Mesendoderm (in vitro differentiated cells): ENCODE measurements at regions not wholly inside any gene's neighbourhood (a gene's known extent, or its start where the extent isn't known, plus 50 kb on each side); places are given as distances from the start of the nearest gene placed in this dataset.

Experiments
- DNase-seq: peaks from one replicate; pipeline ENCODE4 v3.0.0; 2013
- H2AK5ac ChIP-seq: 2 replicates; pipeline ENCODE4 v1.6.1; 2013; ENCODE audit warnings: low read length, inconsistent platforms
- H2BK120ac ChIP-seq: 2 replicates; pipeline ENCODE4 v1.6.1; 2013; ENCODE audit warnings: low read depth, mild to moderate bottlenecking, low read length, moderate library complexity, mixed read lengths
- H2BK15ac ChIP-seq: replicated peaks from 2 replicates; pipeline ENCODE4 v1.6.1; 2013; ENCODE audit warnings: low read depth, mild to moderate bottlenecking, moderate library complexity
- H2BK5ac ChIP-seq: 2 replicates; pipeline ENCODE4 v1.6.1; 2013; ENCODE audit warnings: low read length, inconsistent platforms
- H3K18ac ChIP-seq: 2 replicates; pipeline ENCODE4 v1.6.1; 2013; ENCODE audit warnings: mild to moderate bottlenecking, low read length, mixed read lengths
- H3K23ac ChIP-seq: one replicate; pipeline ENCODE4 v1.6.1; 2013; ENCODE audit warnings: low read length
- H3K27ac ChIP-seq: 2 replicates; pipeline ENCODE4 v1.5.1; 2013; ENCODE audit warnings: low read depth, mild to moderate bottlenecking, inconsistent platforms, low read length, moderate library complexity
- H3K27me3 ChIP-seq: 2 replicates; pipeline ENCODE4 v1.6.1; 2013; ENCODE audit warnings: low read length, control low read depth, mild to moderate bottlenecking, inconsistent platforms; ENCODE audit not compliant: insufficient read depth, poor library complexity
- H3K36me3 ChIP-seq: 2 replicates; pipeline ENCODE4 v1.6.1; 2013; ENCODE audit warnings: low read length, inconsistent platforms; ENCODE audit not compliant: control insufficient read depth, insufficient read depth
- H3K4ac ChIP-seq: one replicate; pipeline ENCODE4 v1.6.1; 2013; ENCODE audit warnings: low read depth, mild to moderate bottlenecking, low read length, moderate library complexity
- H3K4me1 ChIP-seq: 2 replicates; pipeline ENCODE4 v1.6.1; 2013; ENCODE audit warnings: low read depth, low read length, inconsistent platforms; ENCODE audit not compliant: control insufficient read depth
- H3K4me2 ChIP-seq: 2 replicates; pipeline ENCODE4 v1.6.1; 2013; ENCODE audit warnings: low read length
- H3K4me3 ChIP-seq: 2 replicates; pipeline ENCODE4 v1.5.1; 2013; ENCODE audit warnings: mild to moderate bottlenecking, low read length
- H3K56ac ChIP-seq: one replicate; pipeline ENCODE4 v1.6.1; 2013; ENCODE audit warnings: low read length
- H3K79me1 ChIP-seq: 2 replicates; pipeline ENCODE4 v1.6.1; 2013; ENCODE audit warnings: low read length, inconsistent platforms
- H3K79me2 ChIP-seq: 2 replicates; pipeline ENCODE4 v1.6.1; 2013; ENCODE audit warnings: mild to moderate bottlenecking, low read length; ENCODE audit not compliant: control insufficient read depth, insufficient read depth
- H3K9ac ChIP-seq: 2 replicates; pipeline ENCODE4 v1.6.1; 2013; ENCODE audit warnings: low read length, inconsistent platforms
- H4K5ac ChIP-seq: one replicate; pipeline ENCODE4 v1.6.1; 2013; ENCODE audit warnings: low read length
- H4K8ac ChIP-seq: one replicate; pipeline ENCODE4 v1.6.1; 2013; ENCODE audit warnings: low read depth, mild to moderate bottlenecking, control low read depth, low read length, moderate library complexity
- WGBS: extraction: QIAGEN DNeasy Blood & Tissue Kit; methylation state at CpG from one replicate; pipeline ENCODE4 v1.1.7; 2013; ENCODE audit warnings: low lambda C conversion rate, missing lambda C conversion rate; ENCODE audit not compliant: insufficient coverage; ENCODE audit errors: extremely low coverage; 5-methylcytosine and 5-hydroxymethylcytosine counted together

- Histone ChIP-seq H3K18ac (no peak overlapping the region), H3K79me2 (no peaks in the 10 kb centered on the region), H3K4me1 (no peaks in the 10 kb centered on the region), H4K5ac (no peak overlapping the region), H3K79me1 (no peaks in the 10 kb centered on the region), H2BK120ac (no peak overlapping the region), H3K36me3 (no peaks in the 10 kb centered on the region), H3K4me3 (no peak overlapping the region), H3K27me3 (no peaks in the 10 kb centered on the region), H3K56ac (no peak overlapping the region), H3K4me2 (no peak overlapping the region), H2BK5ac (no peak overlapping the region), H3K9ac (no peak overlapping the region), H2BK15ac (no peak overlapping the region), H3K27ac (no peak overlapping the region), H4K8ac (no peak overlapping the region), H3K23ac (no peak overlapping the region), H2AK5ac (no peak overlapping the region), H3K4ac (no peak overlapping the region)
- no CpG with 5 or more reads among the region's 1 CpG for WGBS
- DNase-seq, result no peak
Observed at GRCh38 chr11:37613031-37613430, 1015.0 kb upstream of the RAG2 start.

- H2AK5ac ChIP-seq, result no peak overlapping the region
- H3K56ac ChIP-seq, result no peak overlapping the region
- DNase-seq, result no peak
- no peak overlapping the region for H4K8ac ChIP-seq
- H3K27ac ChIP-seq, result no peak overlapping the region
- H3K4ac ChIP-seq, result no peak overlapping the region
- no peak overlapping the region for H3K4me3 ChIP-seq
- no peak overlapping the region for H2BK5ac ChIP-seq
- no peak overlapping the region for H2BK15ac ChIP-seq
- H4K5ac ChIP-seq, result no peak overlapping the region
- H3K4me1 ChIP-seq, result no peaks in the 10 kb centered on the region
- H3K36me3 ChIP-seq, result no peaks in the 10 kb centered on the region
- H3K4me2 ChIP-seq, result no peak overlapping the region
- no peak overlapping the region for H2BK120ac ChIP-seq
- H3K79me2 ChIP-seq, result no peaks in the 10 kb centered on the region
- no CpG with 5 or more reads among the region's 4 CpGs for WGBS
- no peak overlapping the region for H3K9ac ChIP-seq
- H3K79me1 ChIP-seq, result no peaks in the 10 kb centered on the region
- no peak overlapping the region for H3K23ac ChIP-seq
- no peaks in the 10 kb centered on the region for H3K27me3 ChIP-seq
- no peak overlapping the region for H3K18ac ChIP-seq
Observed at GRCh38 chr11:37612146-37612545, 1014.1 kb upstream of the RAG2 start.

GRCh38 chr11:37605229-37605628 lies 1007.2 kb upstream of the RAG2 start:
- Histone ChIP-seq H3K36me3 (no peaks in the 10 kb centered on the region), H3K4me3 (no peak overlapping the region), H2BK5ac (no peak overlapping the region), H3K23ac (no peak overlapping the region), H3K79me2 (no peaks in the 10 kb centered on the region), H2BK15ac (no peak overlapping the region), H3K4me1 (no peaks in the 10 kb centered on the region), H4K5ac (no peak overlapping the region), H2BK120ac (no peak overlapping the region), H3K9ac (no peak overlapping the region), H3K18ac (no peak overlapping the region), H3K79me1 (no peaks in the 10 kb centered on the region), H3K4ac (no peak overlapping the region), H3K56ac (no peak overlapping the region), H2AK5ac (no peak overlapping the region), H3K27me3 (no peaks in the 10 kb centered on the region), H3K4me2 (no peak overlapping the region), H3K27ac (no peak overlapping the region), H4K8ac (no peak overlapping the region)
- WGBS, result no CpG with 5 or more reads among the region's 1 CpG
- no peak for DNase-seq

- WGBS, result no CpG with 5 or more reads among the region's 1 CpG
- Histone ChIP-seq H3K23ac (no peak overlapping the region), H3K27ac (no peak overlapping the region), H3K4me2 (no peak overlapping the region), H3K36me3 (no peaks in the 10 kb centered on the region), H3K18ac (no peak overlapping the region), H4K5ac (no peak overlapping the region), H3K79me1 (no peaks in the 10 kb centered on the region), H3K4me1 (no peaks in the 10 kb centered on the region), H2AK5ac (no peak overlapping the region), H2BK5ac (no peak overlapping the region), H3K4me3 (no peak overlapping the region), H3K79me2 (no peaks in the 10 kb centered on the region), H4K8ac (no peak overlapping the region), H3K4ac (no peak overlapping the region), H3K27me3 (no peaks in the 10 kb centered on the region), H3K9ac (no peak overlapping the region), H2BK120ac (no peak overlapping the region), H3K56ac (no peak overlapping the region), H2BK15ac (no peak overlapping the region)
- DNase-seq, result no peak
Observed at GRCh38 chr11:37598381-37598780, 1000.3 kb upstream of the RAG2 start.

GRCh38 chr11:37597776-37598175 lies 999.7 kb upstream of the RAG2 start:
- no peaks in the 10 kb centered on the region for H3K4me1 ChIP-seq
- no peak overlapping the region for H3K27ac ChIP-seq
- no peak overlapping the region for H3K4me3 ChIP-seq
- H4K5ac ChIP-seq, result no peak overlapping the region
- no peak overlapping the region for H2AK5ac ChIP-seq
- peak; percentile 64 for DNase-seq
- no peak overlapping the region for H3K56ac ChIP-seq
- no peaks in the 10 kb centered on the region for H3K27me3 ChIP-seq
- H3K4ac ChIP-seq, result no peak overlapping the region
- no peak overlapping the region for H3K23ac ChIP-seq
- no peaks in the 10 kb centered on the region for H3K79me2 ChIP-seq
- H2BK5ac ChIP-seq, result no peak overlapping the region
- no peaks in the 10 kb centered on the region for H3K79me1 ChIP-seq
- no peak overlapping the region for H2BK15ac ChIP-seq
- H2BK120ac ChIP-seq, result no peak overlapping the region
- no peak overlapping the region for H3K9ac ChIP-seq
- no peak overlapping the region for H4K8ac ChIP-seq
- no peak overlapping the region for H3K18ac ChIP-seq
- H3K4me2 ChIP-seq, result no peak overlapping the region
- no CpG with 5 or more reads among the region's 2 CpGs for WGBS
- H3K36me3 ChIP-seq, result no peaks in the 10 kb centered on the region

GRCh38 chr11:37595845-37596244 lies 997.8 kb upstream of the RAG2 start:
- H3K79me2 ChIP-seq, result no peaks in the 10 kb centered on the region
- no peak overlapping the region for H3K4me2 ChIP-seq
- H4K5ac ChIP-seq, result no peak overlapping the region
- no peak overlapping the region for H3K23ac ChIP-seq
- H3K4me1 ChIP-seq, result no peaks in the 10 kb centered on the region
- no peak overlapping the region for H4K8ac ChIP-seq
- no peak overlapping the region for H3K4ac ChIP-seq
- H2BK120ac ChIP-seq, result no peak overlapping the region
- no CpG with 5 or more reads among the region's 1 CpG for WGBS
- H2BK15ac ChIP-seq, result no peak overlapping the region
- H3K4me3 ChIP-seq, result no peak overlapping the region
- no peaks in the 10 kb centered on the region for H3K27me3 ChIP-seq
- H2AK5ac ChIP-seq, result no peak overlapping the region
- H3K79me1 ChIP-seq, result no peaks in the 10 kb centered on the region
- H3K9ac ChIP-seq, result no peak overlapping the region
- no peak for DNase-seq
- H3K18ac ChIP-seq, result no peak overlapping the region
- no peak overlapping the region for H2BK5ac ChIP-seq
- H3K36me3 ChIP-seq, result no peaks in the 10 kb centered on the region
- no peak overlapping the region for H3K56ac ChIP-seq
- H3K27ac ChIP-seq, result no peak overlapping the region
